ENCODE measurements at regions not wholly inside any gene's neighbourhood (a gene's known extent, or its start where the extent isn't known, plus 50 kb on each side); places are given as distances from the start of the nearest gene placed in this dataset.
"Not testable (repeated sequence)": the region's sequence is repeated elsewhere in the genome, so short reads cannot be mapped to it uniquely, and the experiment has no call there.

GRCh38 chr7:6953798-6954181, 127.7 kb upstream of the CCZ1B start:
- H2BK12ac ChIP-seq (ENCODE audit: low read depth, low read length); H4K91ac ChIP-seq (replicated peaks; ENCODE audit: insufficient read length, low read length); H4K8ac ChIP-seq (ENCODE audit: extremely low read depth, insufficient read depth, low read length); H3K4me2 ChIP-seq (ENCODE audit: insufficient read depth in 1 of 2, low read depth in 2 of 2, low read length in 2 of 2); H3K23me2 ChIP-seq (ENCODE audit: low read depth, low read length); H3K18ac ChIP-seq (ENCODE audit: extremely low read depth, low read length); H4K5ac ChIP-seq (ENCODE audit: insufficient read length, low read depth, low read length); H3K4me1 ChIP-seq (replicated peaks in 1 of 4; ENCODE audit: control insufficient read depth in 3 of 4, insufficient read depth in 4 of 4, low read length in 3 of 4); H2BK120ac ChIP-seq (replicated peaks; ENCODE audit: low read depth, low read length); H3K56ac ChIP-seq (replicated peaks; ENCODE audit: insufficient read length, low read depth, low read length); POLR2A ChIA-PET (ENCODE audit: partially characterized antibody); H2AFZ ChIP-seq (ENCODE audit: low read length); H3K9me3 ChIP-seq (ENCODE audit: insufficient read depth in 2 of 2, low read depth in 1 of 2, low read length in 1 of 2); H3K14ac ChIP-seq (ENCODE audit: insufficient read length); H2BK5ac ChIP-seq (ENCODE audit: low read depth, low read length); H3K4ac ChIP-seq (replicated peaks; ENCODE audit: insufficient read length, low read depth, low read length); DNase-seq (ENCODE audit: low read depth in 1 of 2, low spot score in 2 of 2); H3K9ac ChIP-seq (replicated peaks in 1 of 4; ENCODE audit: extremely low read depth in 1 of 4, low read depth in 3 of 4, low read length in 3 of 4); H2AK5ac ChIP-seq (ENCODE audit: low read depth, low read length); H4K20me1 ChIP-seq (replicated peaks in 1 of 2; ENCODE audit: control insufficient read depth in 1 of 2, insufficient read depth in 2 of 2, low read length in 2 of 2); H3K27ac ChIP-seq (ENCODE audit: low read depth, low read length); H2BK15ac ChIP-seq (ENCODE audit: low read length); FAIRE-seq; H3K27me3 ChIP-seq (replicated peaks in 1 of 4; ENCODE audit: control insufficient read depth in 3 of 4, extremely low read depth in 1 of 4, insufficient read depth in 3 of 4, low read length in 3 of 4); H3K23ac ChIP-seq (ENCODE audit: insufficient read length); H3K36me3 ChIP-seq (ENCODE audit: control insufficient read depth in 2 of 4, insufficient read depth in 4 of 4, low read length in 3 of 4); H2BK20ac ChIP-seq (ENCODE audit: low read length); H3K79me1 ChIP-seq (ENCODE audit: low read depth, low read length); H3K79me2 ChIP-seq (ENCODE audit: control insufficient read depth in 1 of 2, insufficient read depth in 2 of 2, low read length in 2 of 2); H3K4me3 ChIP-seq (ENCODE audit: extremely low read depth in 1 of 4, insufficient read depth in 2 of 4, low read depth in 3 of 4, low read length in 4 of 4): not testable (repeated sequence)
- CTCF ChIA-PET (ENCODE audit: partially characterized antibody), result interaction anchor here (1.4 kb wide), 2 partner anchors 321 to 617 kb away, joined by 3 read pairs; no protein-coding TSS in a partner anchor
- 84% methylated on average over 9 of the region's 10 CpGs; no CpG with 5 or more reads in 1 of the 2 experiments for WGBS, 2 experiments (ENCODE audit: extremely low coverage in 1 of 2, insufficient coverage in 1 of 2, insufficient read length in 1 of 2, insufficient replicate concordance in 2 of 2, low coverage in 1 of 2, low lambda C conversion rate in 2 of 2, missing lambda C conversion rate in 1 of 2)

- DNase-seq (ENCODE audit: low read depth in 1 of 2, low spot score in 2 of 2); H2AFZ ChIP-seq (ENCODE audit: low read length); H2BK20ac ChIP-seq (ENCODE audit: low read length); H2AK5ac ChIP-seq (ENCODE audit: low read depth, low read length); H3K4me3 ChIP-seq (ENCODE audit: extremely low read depth in 1 of 4, insufficient read depth in 2 of 4, low read depth in 3 of 4, low read length in 4 of 4); H4K20me1 ChIP-seq (replicated peaks in 1 of 2; ENCODE audit: control insufficient read depth in 1 of 2, insufficient read depth in 2 of 2, low read length in 2 of 2); H3K23me2 ChIP-seq (ENCODE audit: low read depth, low read length); H3K4ac ChIP-seq (replicated peaks; ENCODE audit: insufficient read length, low read depth, low read length); H3K79me1 ChIP-seq (ENCODE audit: low read depth, low read length); FAIRE-seq; H3K4me2 ChIP-seq (ENCODE audit: insufficient read depth in 1 of 2, low read depth in 2 of 2, low read length in 2 of 2); H3K79me2 ChIP-seq (ENCODE audit: control insufficient read depth in 1 of 2, insufficient read depth in 2 of 2, low read length in 2 of 2); H2BK12ac ChIP-seq (ENCODE audit: low read depth, low read length); H3K14ac ChIP-seq (ENCODE audit: insufficient read length); H2BK15ac ChIP-seq (ENCODE audit: low read length); H3K27ac ChIP-seq (ENCODE audit: low read depth, low read length); H3K56ac ChIP-seq (replicated peaks; ENCODE audit: insufficient read length, low read depth, low read length); H3K27me3 ChIP-seq (replicated peaks in 1 of 4; ENCODE audit: control insufficient read depth in 3 of 4, extremely low read depth in 1 of 4, insufficient read depth in 3 of 4, low read length in 3 of 4); H3K9ac ChIP-seq (replicated peaks in 1 of 4; ENCODE audit: extremely low read depth in 1 of 4, low read depth in 3 of 4, low read length in 3 of 4); H3K36me3 ChIP-seq (ENCODE audit: control insufficient read depth in 2 of 4, insufficient read depth in 4 of 4, low read length in 3 of 4); H3K4me1 ChIP-seq (replicated peaks in 1 of 4; ENCODE audit: control insufficient read depth in 3 of 4, insufficient read depth in 4 of 4, low read length in 3 of 4); H2BK120ac ChIP-seq (replicated peaks; ENCODE audit: low read depth, low read length); POLR2A ChIA-PET (ENCODE audit: partially characterized antibody); H3K23ac ChIP-seq (ENCODE audit: insufficient read length); H4K91ac ChIP-seq (replicated peaks; ENCODE audit: insufficient read length, low read length); H4K5ac ChIP-seq (ENCODE audit: insufficient read length, low read depth, low read length); H2BK5ac ChIP-seq (ENCODE audit: low read depth, low read length); H4K8ac ChIP-seq (ENCODE audit: extremely low read depth, insufficient read depth, low read length); H3K9me3 ChIP-seq (ENCODE audit: insufficient read depth in 2 of 2, low read depth in 1 of 2, low read length in 1 of 2); H3K18ac ChIP-seq (ENCODE audit: extremely low read depth, low read length): not testable (repeated sequence)
- 93% methylated on average over 12 of the region's 12 CpGs; no CpG with 5 or more reads in 1 of the 2 experiments for WGBS, 2 experiments (ENCODE audit: extremely low coverage in 1 of 2, insufficient coverage in 1 of 2, insufficient read length in 1 of 2, insufficient replicate concordance in 2 of 2, low coverage in 1 of 2, low lambda C conversion rate in 2 of 2, missing lambda C conversion rate in 1 of 2)
- CTCF ChIA-PET (ENCODE audit: partially characterized antibody), result interaction anchor here (1.3 kb wide), 1 partner anchor 1341 kb away, joined by 4 read pairs; no protein-coding TSS in a partner anchor
These were observed 129.3 kb upstream of the CCZ1B start for GRCh38 chr7:6955385-6955784.
